LNCAP (cell line): ENCODE measurements at regions not wholly inside any gene's neighbourhood (a gene's known extent, or its start where the extent isn't known, plus 50 kb on each side); places are given as distances from the start of the nearest gene placed in this dataset.

Experiments
- CTCF ChIP-seq: fragments of 450-650 bp; IDR thresholded peaks from 2 replicates; pipeline ENCODE4 v1.5.1; 2017; ENCODE audit warnings: mild to moderate bottlenecking

DNA sequence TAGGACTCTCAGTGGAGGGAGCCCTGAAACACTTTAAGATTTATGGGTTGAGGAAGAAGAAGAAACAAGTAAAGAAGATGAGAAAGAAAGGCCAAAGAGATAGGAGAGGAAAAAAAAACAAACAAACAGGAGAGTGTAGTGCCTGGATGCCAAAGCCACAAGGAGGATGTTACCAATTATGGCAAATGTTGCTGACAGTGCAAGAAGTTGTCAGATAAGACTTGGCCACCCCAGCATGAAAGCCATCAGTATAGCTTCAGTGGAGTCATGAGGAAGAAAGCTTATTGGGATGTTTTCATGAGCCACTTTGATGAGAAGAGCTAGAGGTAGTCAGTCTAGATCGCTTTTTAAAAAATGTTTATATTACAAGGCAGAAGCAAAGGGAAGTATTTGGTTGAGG lies 380.2 kb upstream of the ADGRL4 start:
- TF ChIP-seq CTCF = no peak

DNA sequence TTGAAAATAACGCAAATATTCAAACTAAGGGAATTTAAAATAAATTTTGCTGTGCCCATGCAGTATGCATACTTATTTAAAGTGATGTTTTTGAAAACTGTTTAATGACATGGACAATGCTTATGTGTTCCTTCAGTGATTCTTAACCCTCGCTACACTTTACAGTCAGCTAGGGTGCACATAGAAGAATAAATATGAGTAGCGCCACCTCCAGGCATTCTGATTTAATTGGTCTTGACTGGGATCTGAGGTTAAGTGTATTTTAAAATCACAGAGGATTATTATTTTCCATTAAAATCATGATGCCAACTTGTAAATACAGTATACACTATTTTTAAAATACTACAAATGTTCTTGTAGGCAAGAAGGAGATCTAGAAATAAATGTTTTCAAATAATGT lies 373.5 kb upstream of the ADGRL4 start:
- no peak for TF ChIP-seq CTCF

GRCh38 chr1:79376106-79376505 lies 369.6 kb upstream of the ADGRL4 start:
- no peak for TF ChIP-seq CTCF

DNA sequence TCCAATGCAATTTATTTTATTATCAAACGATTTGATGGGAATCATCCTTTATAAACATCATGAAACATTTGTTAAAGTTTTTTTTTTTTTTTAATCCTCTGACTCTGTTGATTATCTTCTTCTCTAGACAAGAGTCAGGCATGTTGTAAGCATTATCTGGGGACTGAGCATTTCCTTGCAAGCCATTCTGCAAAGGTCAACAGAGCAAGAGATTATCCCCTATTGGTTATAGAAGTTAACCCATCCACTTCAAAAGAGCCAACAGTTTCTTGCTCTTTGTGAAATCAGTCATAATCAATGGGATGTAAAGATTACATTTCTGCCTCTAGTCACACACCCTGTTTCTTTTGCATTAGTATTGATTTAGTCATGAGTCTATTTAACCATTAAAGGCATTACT lies 368.8 kb upstream of the ADGRL4 start:
- TF ChIP-seq CTCF = no peak

DNA sequence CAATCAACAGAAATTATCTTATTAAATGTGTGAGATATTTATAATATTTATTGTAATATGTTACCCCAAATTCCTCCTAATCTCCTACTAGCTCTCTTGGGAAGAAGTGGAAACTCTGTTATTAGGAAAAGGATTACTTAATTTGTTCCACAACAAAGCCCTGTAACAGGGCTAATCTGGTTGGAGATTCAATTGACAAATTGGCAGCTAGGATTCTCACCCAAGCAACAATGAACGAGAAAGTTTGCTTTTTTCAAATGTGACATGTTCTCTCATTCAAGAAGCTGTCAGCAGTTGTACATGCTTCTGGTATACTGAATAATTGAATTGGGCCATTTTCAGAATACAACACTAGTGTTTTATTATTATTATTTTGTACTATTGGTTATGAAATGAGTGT lies 367.9 kb upstream of the ADGRL4 start:
- TF ChIP-seq CTCF = no peak

GRCh38 chr1:79373481-79374125 lies 367.1 kb upstream of the ADGRL4 start:
- no peak for TF ChIP-seq CTCF

DNA sequence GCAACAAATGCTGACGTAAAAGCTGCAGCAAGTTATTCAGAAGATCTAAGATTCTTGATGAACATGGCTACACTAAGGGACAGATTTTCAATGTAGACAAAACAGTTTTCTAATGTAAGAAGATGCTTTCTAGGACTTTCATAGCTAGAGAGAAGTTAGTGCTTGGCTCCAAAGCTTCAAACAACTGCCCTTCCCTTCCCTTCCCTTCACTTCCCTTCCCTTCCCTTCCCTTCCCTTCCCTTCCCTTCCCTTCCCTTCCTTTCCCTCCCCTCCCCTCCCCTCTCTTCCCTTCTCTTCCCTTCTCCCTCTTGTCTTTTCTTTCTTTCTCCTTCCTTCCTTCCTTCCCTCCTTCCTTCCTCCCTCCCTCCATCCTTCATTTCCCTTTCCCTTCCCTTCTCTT lies 365.3 kb upstream of the ADGRL4 start:
- TF ChIP-seq CTCF = no peak

GRCh38 chr1:79369091-79369490 lies 362.6 kb upstream of the ADGRL4 start:
- TF ChIP-seq CTCF = no peak
